ENCODE measurements at regions not wholly inside any gene's neighbourhood (a gene's known extent, or its start where the extent isn't known, plus 50 kb on each side); places are given as distances from the start of the nearest gene placed in this dataset.

- no peak for TF ChIP-seq CTCF (IDR thresholded peaks at IDR 0.05; ENCODE audit: low read depth, low read length, missing control alignments)
- no peak overlapping the region for H3K4me3 ChIP-seq (ENCODE audit: low read depth, low read length)
- DNase-seq (ENCODE audit: low read depth), result no peak
These were observed 376.9 kb downstream of the PPP3CA start for GRCh38 chr4:100970414-100970813.

- no peak overlapping the region for H3K4me3 ChIP-seq (ENCODE audit: low read depth, low read length)
- no peak for DNase-seq (ENCODE audit: low read depth)
- TF ChIP-seq CTCF (IDR thresholded peaks at IDR 0.05; ENCODE audit: low read depth, low read length, missing control alignments), result no peak
These were observed 377.4 kb downstream of the PPP3CA start for GRCh38 chr4:100969925-100970324.

- no peak overlapping the region for H3K4me3 ChIP-seq (ENCODE audit: low read depth, low read length)
- no peak for TF ChIP-seq CTCF (IDR thresholded peaks at IDR 0.05; ENCODE audit: low read depth, low read length, missing control alignments)
- DNase-seq (ENCODE audit: low read depth), result no peak
These were observed 379.3 kb downstream of the PPP3CA start for GRCh38 chr4:100968046-100968445.

- DNase-seq (ENCODE audit: low read depth), result no peak
- no peak for TF ChIP-seq CTCF (IDR thresholded peaks at IDR 0.05; ENCODE audit: low read depth, low read length, missing control alignments)
- H3K4me3 ChIP-seq (ENCODE audit: low read depth, low read length), result no peak overlapping the region
These were observed 383.7 kb downstream of the PPP3CA start for GRCh38 chr4:100963627-100964026.

- TF ChIP-seq CTCF (IDR thresholded peaks at IDR 0.05; ENCODE audit: low read depth, low read length, missing control alignments), result no peak
- no peak overlapping the region for H3K4me3 ChIP-seq (ENCODE audit: low read depth, low read length)
- DNase-seq (ENCODE audit: low read depth), result no peak
These were observed 384.6 kb downstream of the PPP3CA start for GRCh38 chr4:100962698-100963097.

GRCh38 chr4:100960232-100960631, 387.1 kb downstream of the PPP3CA start:
- DNase-seq (ENCODE audit: low read depth), result no peak
- H3K4me3 ChIP-seq (ENCODE audit: low read depth, low read length), result no peak overlapping the region
- TF ChIP-seq CTCF (IDR thresholded peaks at IDR 0.05; ENCODE audit: low read depth, low read length, missing control alignments), result no peak

GRCh38 chr4:100954046-100954445, 393.3 kb downstream of the PPP3CA start:
- TF ChIP-seq CTCF (IDR thresholded peaks at IDR 0.05; ENCODE audit: low read depth, low read length, missing control alignments), result no peak

More at GRCh38 chr4:100954046-100954445, 393.3 kb downstream of the PPP3CA start:
- no peak overlapping the region for H3K4me3 ChIP-seq (ENCODE audit: low read depth, low read length)
- DNase-seq (ENCODE audit: low read depth), result no peak

All from GM12864 (cell line).